ENCODE measurements at regions not wholly inside any gene's neighbourhood (a gene's known extent, or its start where the extent isn't known, plus 50 kb on each side); places are given as distances from the start of the nearest gene placed in this dataset.
"Not testable (repeated sequence)": the region's sequence is repeated elsewhere in the genome, so short reads cannot be mapped to it uniquely, and the experiment has no call there.

DNA sequence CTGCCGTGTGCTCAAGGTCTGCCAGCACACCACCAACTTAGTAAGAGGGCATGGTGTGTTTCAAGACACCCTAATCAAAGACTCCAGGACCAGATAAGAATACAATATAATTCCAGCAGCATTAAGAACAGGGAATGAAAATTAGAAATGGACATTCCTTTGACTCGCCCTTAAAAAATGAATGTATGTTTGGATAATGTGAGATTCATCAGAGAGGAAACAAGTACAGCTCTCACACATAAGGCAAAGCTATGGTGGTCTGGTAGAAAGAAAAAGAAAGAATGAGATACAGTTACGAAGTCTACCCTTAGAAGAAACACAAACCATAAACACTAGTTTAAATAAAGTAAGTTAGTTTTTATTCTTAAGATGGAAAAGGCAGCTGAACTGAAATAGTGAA is 174.8 kb upstream of the ANK3 start:
- no peak for DNase-seq

DNA sequence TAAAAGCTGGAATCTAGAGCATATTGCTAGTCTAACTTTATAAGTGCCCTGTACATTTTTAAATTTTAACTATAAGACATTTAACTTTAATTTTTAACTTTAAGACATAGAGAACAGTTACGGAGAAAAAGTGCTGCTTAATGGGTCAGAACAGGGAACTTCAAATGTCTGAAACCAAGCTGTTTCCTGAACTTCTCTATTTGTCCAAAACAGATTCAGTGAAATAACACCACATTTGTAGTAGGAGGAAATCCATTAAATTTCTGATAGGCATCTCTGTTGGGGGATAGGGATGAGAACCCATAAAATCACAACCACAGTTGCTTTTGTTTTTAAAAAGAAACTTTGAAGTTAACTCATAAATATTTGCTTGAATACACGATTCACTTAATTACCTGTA is 170.8 kb upstream of the ANK3 start:
- DNase-seq = no peak

DNA sequence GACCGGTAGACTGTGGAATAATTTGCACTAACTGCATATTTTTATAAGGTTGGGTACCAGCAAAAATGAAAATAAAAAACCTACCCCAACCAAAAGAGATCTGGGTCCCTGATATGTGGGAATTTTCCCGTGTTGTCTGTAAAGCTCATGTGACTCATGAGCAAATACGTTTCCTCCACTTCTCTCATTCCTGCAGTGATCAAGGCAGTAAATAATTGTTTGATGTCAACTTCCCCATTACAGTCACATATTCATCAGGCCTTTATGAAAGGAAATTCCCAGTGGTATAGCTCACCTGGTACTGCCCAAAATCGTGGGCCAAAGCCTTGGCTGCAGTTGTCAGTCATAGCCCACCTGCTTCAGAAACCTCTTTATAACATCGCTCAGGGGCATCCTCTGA is 166.0 kb upstream of the ANK3 start:
- no peak for DNase-seq

DNA sequence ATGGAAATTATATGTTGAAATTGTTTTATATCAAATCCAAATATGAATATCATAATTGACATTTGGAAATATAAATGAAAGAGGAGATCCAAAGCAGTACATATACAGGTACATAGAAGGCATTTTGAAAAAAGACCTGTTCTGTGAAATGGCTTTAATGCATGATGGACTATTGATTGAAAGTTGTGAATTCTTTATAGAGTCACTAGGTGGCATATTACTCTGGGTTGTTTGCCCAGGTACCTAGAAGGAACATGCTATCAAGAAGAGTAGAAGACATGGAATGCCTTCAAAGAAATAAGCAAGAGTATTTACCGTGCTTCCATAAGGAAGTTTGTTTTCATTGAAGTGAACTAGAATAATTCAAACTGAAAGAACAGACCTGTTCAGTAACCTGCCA is 160.0 kb upstream of the ANK3 start:
- DNase-seq = peak; percentile 28

DNA sequence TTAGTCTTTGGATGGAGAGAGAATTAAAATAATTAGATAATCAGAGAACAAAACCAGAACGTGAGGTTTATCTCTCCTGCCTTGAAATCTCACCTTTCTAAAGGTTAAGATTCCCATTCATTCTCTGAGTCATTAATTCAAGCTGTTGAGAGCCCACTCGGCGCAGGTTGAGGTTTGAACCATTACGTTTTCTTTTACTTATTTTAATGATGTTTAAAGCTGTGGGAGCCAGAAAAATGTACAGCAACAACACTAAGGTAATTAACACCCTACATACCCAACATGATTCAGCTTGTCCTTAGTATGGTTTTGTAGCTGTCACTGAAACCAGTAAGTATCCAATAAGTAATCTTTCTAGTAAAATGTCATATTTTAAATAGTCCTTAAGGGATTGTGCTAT is 153.0 kb upstream of the ANK3 start:
- DNase-seq = no peak

DNA sequence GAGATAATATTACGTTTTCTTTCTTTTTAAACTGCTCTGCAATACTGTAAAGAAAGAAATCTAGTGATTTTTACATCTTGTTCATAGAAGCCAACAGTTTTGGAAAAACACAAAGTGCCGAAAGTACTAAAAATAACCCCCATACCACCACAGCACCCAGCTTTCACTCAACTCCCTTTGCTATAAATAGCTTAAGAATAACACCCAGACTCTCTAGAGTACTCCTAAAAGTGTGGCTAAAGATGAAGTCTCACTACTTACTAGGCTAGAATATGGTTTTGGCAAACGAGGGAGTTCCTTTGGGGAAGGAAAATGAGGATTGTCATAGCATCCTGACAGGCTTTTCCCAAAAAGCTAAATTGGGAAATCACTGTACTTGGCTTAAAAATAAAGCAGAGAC is 151.8 kb upstream of the ANK3 start:
- DNase-seq = no peak

DNA sequence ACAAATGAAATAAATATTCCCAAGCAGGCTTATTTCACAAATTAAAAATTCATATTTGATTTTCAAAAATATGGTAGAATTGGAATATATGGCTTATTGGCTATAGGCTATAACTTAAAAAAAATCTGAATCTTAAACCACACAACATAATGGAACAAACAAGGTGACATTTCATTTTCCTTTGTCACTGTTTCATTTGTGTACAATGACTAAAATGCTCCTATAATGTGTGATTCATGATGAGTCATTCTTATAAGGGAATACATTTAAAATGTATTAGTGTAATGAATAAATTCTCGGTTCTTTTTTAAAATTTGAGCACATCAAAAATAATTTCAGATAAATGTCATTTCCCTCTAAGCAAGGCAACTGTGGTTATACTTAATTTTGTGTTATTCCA is 148.0 kb upstream of the ANK3 start:
- no peak for DNase-seq

DNA sequence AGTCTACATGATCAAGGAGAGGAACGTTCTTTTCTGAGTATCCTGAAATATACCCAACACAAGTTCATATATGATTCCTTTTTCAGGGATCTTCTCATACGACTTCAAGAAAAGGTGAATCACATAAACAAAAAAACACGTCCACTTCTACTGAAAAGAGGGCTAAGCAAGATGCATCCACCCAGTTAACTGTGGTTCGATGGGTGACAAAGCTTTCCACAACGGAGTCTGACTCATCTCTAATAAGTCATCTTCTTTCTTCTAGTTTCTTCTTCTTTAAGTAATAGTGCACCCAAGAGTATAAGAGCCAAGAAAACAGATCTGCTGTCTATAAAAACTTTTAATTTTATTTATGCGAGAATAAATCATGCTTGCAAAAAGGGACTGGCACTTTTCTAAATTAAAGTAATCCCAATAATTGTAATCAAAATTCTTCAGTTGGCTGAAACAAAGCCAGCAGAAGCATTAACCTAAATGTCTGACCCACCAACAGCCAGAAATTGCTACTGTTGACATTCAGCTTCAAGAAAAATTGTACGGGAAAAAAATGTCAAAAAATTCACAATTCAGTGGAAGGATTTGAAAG is 146.9 kb upstream of the ANK3 start:
- no peak for DNase-seq

DNA sequence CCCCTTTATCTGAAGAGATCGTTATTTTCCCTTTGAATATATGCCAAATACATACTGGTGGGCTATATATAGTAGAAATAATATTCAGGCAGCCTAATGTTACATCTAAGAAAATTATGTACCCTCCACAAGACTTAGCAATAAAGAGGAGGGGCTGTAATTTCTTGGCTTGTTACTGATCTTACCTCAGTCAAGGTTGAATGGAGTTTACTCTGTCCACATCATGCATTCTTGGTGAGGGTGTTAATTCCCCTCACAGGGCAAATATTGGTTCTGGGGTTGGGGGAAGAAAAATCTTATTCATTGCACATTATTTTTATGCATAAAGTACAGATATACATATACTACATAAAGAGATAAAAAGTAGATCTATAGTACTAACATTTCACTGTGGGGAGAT is 145.8 kb upstream of the ANK3 start:
- no peak for DNase-seq

DNA sequence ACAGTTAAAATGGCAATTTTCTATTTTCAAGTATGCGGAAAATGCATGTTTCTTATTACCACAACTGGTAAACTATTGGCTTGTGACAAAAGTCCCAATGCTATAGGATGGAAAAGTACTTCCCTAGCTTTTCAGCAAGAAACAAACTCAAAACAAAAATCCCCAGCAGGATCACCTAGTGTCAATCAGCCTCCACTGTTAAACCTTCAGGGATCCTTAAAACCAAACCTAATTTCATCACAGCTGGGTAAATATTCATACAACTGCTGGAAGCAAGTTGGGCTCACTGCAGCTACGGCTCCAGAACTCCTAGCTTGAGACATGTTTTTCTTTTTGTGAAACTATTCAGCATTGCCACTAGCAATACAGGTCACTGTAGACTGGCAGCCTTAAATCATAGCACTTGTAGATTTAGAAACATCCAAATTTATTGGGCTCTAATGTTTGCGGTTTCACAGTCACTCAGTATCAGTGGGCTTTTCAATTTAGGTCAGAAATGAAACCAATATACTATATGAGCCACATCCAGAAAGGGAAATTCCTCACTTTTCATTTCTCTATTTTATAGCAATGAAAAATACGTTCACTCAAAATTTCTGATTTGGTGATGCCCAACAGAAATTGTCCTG is 145.2 kb upstream of the ANK3 start:
- no peak for DNase-seq

DNA sequence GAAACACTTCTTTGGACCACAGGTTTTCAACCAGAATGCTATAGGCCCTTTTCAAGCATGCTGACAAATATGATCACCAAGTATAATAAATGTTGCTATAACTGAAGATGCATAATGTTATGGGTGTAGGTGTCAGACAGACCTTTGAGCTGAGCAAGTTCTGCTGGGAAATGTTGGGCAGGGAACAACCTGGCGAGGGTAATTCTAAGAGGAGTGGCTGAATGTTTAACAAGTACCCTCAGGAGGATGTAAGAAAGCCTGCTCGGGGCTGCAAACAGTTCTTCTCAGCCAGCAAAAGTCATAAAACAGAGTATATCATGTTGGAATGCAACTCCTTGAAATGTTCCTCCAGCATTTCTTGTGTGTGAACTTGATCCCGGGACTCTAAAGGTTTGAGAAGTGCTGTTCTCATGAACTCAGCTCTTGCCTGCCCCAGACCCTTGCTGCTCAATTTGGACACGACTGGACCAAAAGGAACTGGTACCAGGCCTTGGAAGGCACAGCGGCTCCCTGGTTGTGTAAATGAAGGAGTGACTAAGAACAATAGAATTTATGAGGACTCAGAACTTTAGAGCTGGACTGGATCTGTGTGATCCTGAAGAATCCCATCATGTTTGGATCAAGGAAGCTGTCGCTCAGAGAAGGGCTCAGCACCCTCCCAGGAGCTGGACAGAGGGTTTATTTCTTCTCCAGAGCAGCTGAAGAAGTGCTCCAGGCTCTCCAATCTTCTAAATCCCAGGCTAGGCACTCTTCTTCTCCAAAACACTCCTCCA is 143.2 kb upstream of the ANK3 start:
- no peak for DNase-seq

DNA sequence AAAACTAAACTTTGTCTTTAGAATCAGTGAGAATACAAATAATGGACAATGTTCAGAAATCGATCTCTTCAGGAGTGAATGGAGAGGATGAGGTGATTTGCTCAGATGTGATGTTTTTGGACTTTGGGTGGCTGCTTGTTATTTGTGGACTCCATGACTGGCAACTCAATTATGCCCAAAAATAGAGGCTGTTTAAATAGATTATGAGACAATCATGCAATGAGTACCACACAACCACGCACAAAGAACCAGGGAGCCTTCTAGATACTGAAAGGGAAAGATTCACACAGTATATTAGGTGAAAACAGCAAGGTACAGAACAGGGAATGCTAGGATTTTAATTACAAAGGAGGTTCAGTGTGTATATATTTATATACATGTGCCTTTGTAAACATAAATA is 141.3 kb upstream of the ANK3 start:
- DNase-seq = no peak

DNA sequence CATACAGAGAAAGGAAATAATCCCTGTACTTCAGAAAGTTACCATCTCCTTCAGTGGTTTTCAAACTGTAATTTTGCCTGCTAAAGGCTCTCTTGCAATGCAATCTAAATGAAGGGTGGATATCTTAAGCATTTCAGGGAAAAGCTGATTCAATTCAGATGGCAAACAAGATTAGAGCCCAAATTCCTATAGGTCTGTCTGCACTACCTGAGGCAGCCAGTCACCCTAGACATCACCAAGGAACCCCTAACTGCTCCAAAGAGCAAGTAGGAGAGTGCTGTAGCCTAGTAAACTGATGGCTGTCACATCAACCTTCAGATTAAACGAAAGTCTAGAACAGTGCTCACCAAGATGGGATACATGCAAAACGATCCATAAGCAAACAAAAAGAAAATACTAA is 138.0 kb upstream of the ANK3 start:
- DNase-seq = no peak

DNA sequence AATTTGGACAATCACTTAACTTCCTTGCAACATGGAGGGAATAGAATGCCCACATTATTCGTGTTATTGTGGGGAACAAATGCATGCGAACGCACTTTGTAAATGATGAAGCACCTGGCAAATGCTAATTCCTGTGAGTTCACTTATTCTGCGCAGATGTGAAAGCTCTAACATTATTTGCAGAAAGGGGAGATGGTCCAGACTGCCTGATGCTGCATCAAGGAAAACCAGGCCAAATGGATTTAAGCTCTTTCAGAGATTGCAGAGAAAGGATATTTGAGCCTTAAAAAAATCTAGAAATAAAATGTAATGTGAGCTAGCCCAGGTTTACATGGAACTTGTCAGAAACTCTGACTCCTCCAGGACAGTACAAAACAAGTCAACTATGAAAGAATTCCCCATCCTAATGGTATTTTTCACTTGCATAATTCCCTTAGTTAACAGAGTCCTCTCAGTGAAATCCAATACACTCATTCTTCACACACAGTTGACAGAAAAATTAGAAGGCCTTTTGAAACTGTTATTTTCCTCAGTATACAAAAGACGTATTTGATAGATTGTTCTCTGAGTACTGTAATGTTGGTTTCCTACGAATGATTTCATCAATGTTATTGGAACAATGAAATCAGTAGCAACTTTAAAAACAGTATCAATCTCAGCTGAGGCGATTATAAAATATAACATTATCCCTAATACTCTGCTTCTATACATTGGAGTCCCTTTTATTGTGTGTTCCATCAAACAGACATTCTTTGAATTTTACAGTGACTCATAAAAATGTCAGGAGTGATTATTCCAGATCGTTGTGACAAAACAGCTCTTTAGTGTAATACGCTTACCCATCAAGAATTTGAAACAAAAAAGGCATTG is 136.3 kb upstream of the ANK3 start:
- no peak for DNase-seq

DNA sequence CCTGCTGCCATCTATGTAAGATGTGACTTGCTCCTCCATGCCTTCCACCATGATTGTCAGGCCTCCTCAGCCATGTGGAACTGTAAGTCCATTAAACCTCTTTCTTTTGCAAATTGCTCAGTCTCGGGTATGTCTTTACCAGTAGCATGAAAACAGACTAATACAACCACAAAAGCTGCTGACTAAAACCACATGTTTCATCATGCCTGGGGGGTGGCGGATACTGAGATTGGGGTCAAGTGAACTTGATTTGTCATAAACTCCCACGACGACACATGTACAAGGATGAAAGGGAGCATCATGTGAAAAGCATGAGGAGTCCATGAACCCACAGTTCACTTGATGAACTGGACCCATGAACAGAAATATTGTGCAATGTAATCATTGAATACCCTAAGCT is 134.9 kb upstream of the ANK3 start:
- DNase-seq = no peak

DNA sequence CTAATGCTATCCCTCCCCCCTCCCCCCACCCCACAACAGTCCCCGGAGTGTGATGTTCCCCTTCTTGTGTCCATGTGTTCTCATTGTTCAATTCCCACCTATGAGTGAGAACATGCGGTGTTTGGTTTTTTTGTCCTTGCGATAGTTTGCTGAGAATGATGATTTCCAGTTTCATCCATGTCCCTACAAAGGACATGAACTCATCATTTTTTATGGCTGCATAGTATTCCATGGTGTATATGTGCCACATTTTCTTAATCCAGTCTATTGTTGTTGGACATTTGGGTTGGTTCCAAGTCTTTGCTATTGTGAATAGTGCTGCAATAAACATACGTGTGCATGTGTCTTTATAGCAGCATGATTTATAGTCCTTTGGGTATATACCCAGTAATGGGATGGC is 133.7 kb upstream of the ANK3 start:
- DNase-seq = not testable (repeated sequence)

DNA sequence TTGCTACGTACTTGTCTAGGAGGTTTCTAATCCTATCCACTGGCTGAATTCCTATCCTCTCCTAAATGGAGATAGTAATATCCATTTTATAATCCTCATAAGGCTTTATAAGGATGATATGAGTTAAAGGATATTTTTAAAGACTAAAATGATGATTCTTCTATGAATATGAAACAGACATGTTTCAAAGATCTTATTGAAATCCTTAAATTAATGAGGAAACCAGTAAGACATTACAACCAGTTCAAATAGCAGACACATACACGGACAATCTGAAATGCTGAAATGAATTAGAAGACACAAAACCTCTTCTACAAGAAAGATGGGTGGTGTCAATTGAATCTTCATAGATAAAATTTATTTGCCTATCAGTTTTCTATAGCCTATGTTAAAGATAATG is 132.9 kb upstream of the ANK3 start:
- DNase-seq = no peak

DNA sequence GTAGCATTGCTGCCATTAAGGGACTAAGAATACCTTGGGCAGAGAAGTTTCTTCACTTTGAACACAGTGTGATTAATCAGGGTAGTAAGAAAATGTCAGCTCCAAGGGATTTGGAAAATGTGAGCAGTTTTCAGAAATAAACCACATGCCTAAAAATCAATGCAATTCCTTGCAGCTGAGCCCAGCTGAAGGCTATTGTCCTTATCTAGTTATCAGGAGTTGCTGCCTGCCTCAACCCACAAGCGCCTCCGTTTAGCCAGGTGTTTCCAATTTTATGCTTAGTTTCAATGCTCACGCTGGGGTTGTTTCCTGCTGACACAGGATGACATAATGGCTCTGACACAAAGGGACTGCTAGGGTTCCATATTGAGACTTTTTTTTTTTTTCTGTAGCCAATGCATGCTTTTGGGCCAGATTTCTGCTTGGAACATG is 132.3 kb upstream of the ANK3 start:
- DNase-seq = no peak

DNA sequence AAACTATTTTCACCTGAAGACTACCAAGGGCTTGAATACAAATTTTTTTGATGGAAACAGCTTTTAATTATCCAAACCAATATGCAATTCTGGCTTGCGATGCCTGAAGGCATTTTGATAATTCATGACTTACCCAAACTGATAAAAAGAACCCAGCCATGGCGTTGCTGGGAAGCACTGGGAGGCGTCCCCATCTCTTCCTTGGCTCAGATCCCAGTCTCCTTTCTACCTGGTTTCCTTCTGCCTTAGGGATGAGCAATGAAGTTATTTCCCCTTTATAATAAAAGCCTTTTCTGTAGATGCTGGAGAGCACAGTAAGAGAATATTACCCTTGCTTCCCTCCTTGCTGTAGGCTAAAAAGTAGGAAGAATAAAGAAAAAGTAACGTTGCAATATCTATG is 129.1 kb upstream of the ANK3 start:
- DNase-seq = no peak

DNA sequence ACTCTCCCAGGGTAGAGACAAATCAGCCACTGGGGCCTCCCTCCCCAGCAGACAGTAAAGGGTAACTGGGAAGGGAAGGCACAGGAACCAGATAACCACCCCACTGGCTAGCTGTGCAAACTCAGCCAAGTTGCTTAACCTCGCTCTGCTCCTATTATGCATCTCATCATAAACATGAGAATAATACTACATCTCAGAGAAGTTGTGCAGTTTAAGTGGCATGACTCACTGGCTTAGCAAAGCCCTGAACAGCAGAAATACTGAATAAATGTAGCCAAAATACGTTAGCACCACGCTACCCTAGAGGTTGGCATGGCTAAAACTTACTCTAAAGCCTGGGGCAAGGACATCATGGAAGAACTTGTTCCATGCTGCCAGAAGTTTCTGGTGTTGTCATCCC is 128.1 kb upstream of the ANK3 start:
- no peak for DNase-seq

DNA sequence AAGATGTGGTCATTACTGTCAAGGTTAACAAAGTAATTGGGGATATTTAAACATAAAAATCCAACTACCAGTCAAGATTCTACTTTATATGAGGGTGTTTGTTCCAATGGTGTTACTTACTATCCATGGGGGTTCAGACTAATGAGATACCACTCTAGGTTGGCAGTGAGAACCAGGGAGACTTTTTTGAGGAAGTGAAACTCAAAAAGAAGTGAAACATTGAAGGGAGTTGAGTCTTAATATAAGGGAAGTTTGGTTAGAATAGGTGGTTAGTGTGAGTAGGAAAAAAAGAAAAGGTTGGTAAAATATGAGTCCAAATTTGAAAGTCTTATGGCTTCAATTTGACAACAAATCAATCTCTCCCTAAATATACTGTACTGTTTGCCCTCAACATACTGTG is 123.6 kb upstream of the ANK3 start:
- no peak for DNase-seq

DNA sequence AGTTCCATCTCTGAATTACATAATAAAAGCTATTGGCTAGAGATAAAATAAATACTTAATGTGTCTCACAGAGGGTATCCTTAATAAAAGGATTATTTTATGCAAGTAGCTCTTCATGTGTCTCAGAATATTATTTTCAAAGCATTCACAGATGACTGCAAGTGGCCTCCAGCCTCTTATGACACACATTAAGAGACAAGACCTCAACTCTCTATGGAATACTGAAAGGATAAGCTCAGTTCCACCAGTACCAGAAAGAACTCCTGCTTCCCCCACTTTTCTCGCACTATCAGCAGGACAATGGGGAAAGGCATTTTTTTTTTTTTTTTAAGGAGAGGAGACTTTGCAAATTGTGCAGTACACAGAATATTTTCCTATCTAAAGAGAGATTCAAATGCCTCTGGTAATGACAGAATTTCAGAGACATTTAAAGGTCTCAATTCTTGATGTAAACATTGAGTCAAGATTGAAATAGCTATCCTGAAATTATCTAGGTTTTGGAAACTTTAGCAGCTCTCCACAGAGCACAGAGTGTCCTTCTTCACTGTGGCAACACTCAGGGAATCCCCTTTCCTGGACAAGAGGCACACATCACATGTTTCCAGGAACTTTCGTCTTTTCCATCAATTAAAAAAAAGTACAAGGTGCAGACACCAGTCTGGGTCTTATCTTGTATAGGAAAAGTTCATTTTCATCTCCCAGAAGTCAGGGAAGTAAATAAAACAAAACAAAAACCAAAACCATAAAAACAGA is 122.0 kb upstream of the ANK3 start:
- no peak for DNase-seq

DNA sequence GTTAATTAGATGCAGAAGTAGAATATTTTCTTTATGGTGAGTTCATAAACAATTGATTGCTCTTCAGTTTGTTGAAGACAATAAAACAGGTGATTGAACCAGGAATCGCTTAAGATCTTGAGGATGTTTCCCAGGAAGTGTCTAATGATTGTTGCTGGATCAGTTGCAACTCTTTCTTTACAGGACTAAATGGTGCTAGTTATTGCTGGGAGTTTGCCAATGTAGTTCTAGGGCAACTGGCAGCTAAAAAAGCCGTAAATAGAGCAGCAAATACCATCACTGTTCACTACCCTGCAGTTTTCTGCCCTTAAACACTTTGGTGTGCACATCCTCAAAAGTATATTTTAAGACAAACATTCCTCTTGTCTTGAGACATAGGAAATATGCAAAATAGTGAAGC is 119.2 kb upstream of the ANK3 start:
- DNase-seq = no peak

Data from NCI-H748 treated with DMSO at 0.1 percent for 48 hours (cell line).